ENCODE measurements at regions not wholly inside any gene's neighbourhood (a gene's known extent, or its start where the extent isn't known, plus 50 kb on each side); places are given as distances from the start of the nearest gene placed in this dataset.

DNA sequence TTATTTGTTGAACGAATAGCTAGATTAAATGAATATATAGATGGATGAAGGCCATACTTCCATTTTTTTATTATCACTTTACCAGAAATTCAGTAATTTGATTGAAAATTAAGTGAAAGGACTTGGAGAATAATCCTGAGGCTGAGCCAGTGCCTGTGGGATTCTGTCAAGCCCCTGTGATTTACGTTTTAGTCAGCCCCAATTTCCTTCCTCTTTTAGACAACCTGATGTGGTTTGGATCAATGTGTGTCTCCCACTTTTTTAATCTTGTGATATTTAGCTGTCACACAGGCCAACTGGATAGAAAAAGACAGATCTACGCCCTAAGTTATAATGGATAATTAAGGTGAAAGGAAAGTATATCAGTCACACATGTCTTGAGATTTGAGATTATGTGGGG lies 188.8 kb downstream of the EDN1 start:
- TF ChIP-seq, protein P1, sequence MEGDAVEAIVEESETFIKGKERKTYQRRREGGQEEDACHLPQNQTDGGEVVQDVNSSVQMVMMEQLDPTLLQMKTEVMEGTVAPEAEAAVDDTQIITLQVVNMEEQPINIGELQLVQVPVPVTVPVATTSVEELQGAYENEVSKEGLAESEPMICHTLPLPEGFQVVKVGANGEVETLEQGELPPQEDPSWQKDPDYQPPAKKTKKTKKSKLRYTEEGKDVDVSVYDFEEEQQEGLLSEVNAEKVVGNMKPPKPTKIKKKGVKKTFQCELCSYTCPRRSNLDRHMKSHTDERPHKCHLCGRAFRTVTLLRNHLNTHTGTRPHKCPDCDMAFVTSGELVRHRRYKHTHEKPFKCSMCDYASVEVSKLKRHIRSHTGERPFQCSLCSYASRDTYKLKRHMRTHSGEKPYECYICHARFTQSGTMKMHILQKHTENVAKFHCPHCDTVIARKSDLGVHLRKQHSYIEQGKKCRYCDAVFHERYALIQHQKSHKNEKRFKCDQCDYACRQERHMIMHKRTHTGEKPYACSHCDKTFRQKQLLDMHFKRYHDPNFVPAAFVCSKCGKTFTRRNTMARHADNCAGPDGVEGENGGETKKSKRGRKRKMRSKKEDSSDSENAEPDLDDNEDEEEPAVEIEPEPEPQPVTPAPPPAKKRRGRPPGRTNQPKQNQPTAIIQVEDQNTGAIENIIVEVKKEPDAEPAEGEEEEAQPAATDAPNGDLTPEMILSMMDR (conservative IDR thresholded peaks at IDR 0.05; ENCODE audit: low read length): no peak
- TF ChIP-seq EZH2phosphoT487 (IDR thresholded peaks at IDR 0.05; ENCODE audit: borderline replicate concordance, low read depth, low read length): no peak

All from OCI-LY7 (cell line).